RWPE2 (cell line): ENCODE measurements at regions not wholly inside any gene's neighbourhood (a gene's known extent, or its start where the extent isn't known, plus 50 kb on each side); places are given as distances from the start of the nearest gene placed in this dataset.

Experiments used
- ATAC-seq: fragments of 200-7000 bp; cut with Tn5 transposase; 3 replicates; pipeline ENCODE4 v1.9.1; 2021; ENCODE audit warnings: low read depth
- DNase-seq: peaks from one replicate; pipeline ENCODE4 v3.0.0-alpha.2; 2020; ENCODE audit warnings: low spot score
- H3K27ac ChIP-seq: fragments of 450-650 bp; 2 replicates; pipeline ENCODE4 v1.5.1; 2017; ENCODE audit warnings: mild to moderate bottlenecking; ENCODE audit not compliant: poor library complexity, severe bottlenecking
- H3K27me3 ChIP-seq: fragments of 250-450 bp; sonication (Bioruptor Pico); 2 replicates; pipeline ENCODE4 v1.5.1; 2021; ENCODE audit warnings: mild to moderate bottlenecking, moderate library complexity; ENCODE audit not compliant: insufficient read depth, poor library complexity, severe bottlenecking
- H3K36me3 ChIP-seq: fragments of 250-450 bp; sonication (Bioruptor Pico); 2 replicates; pipeline ENCODE4 v1.5.1; 2020; ENCODE audit warnings: low read depth, mild to moderate bottlenecking, moderate library complexity
- H3K4me1 ChIP-seq: fragments of 250-450 bp; sonication (Bioruptor Pico); 2 replicates; pipeline ENCODE4 v1.5.1; 2021; ENCODE audit warnings: mild to moderate bottlenecking, moderate library complexity; ENCODE audit not compliant: insufficient read depth, poor library complexity, severe bottlenecking
- H3K4me3 ChIP-seq: fragments of 250-450 bp; sonication (Bioruptor Pico); 2 replicates; pipeline ENCODE4 v1.5.1; 2021; ENCODE audit warnings: mild to moderate bottlenecking, moderate library complexity; ENCODE audit not compliant: severe bottlenecking
- H3K9me3 ChIP-seq: fragments of 250-450 bp; sonication (Bioruptor Pico); 2 replicates; pipeline ENCODE4 v1.5.1; 2021; ENCODE audit warnings: mild to moderate bottlenecking, moderate library complexity; ENCODE audit not compliant: severe bottlenecking
- CTCF ChIP-seq: fragments of 450-650 bp; IDR thresholded peaks from one replicate; pipeline ENCODE4 v1.5.1; 2017; ENCODE audit warnings: mild to moderate bottlenecking, moderate library complexity; ENCODE audit not compliant: poor library complexity, severe bottlenecking

- ATAC-seq = no peak
- Histone ChIP-seq H3K4me1 (peaks cover 19% of the 10 kb centered on the region), H3K36me3 (no peaks in the 10 kb centered on the region), H3K9me3 (no peaks in the 10 kb centered on the region), H3K27me3 (no peaks in the 10 kb centered on the region), H3K27ac (peak overlapping the region; percentile 18), H3K4me3 (no peak overlapping the region)
- no peak for DNase-seq
- no peak for TF ChIP-seq CTCF
Measured at GRCh38 chr16:51875834-51876600, 670.9 kb downstream of the TOX3 start.

GRCh38 chr16:51872524-51872923 is 674.4 kb downstream of the TOX3 start:
- Histone ChIP-seq H3K4me3 (no peak overlapping the region), H3K27me3 (no peaks in the 10 kb centered on the region), H3K36me3 (no peaks in the 10 kb centered on the region), H3K9me3 (no peaks in the 10 kb centered on the region), H3K27ac (no peak overlapping the region), H3K4me1 (peaks cover 8% of the 10 kb centered on the region)
- no peak for ATAC-seq
- DNase-seq = no peak
- no peak for TF ChIP-seq CTCF

GRCh38 chr16:51870296-51870854 is 676.6 kb downstream of the TOX3 start:
- no peak overlapping the region for H3K27ac ChIP-seq
- ATAC-seq (no peak), DNase-seq (no peak)
- H3K4me1 ChIP-seq = no peaks in the 10 kb centered on the region
- TF ChIP-seq CTCF = no peak
- H3K27me3 ChIP-seq = no peaks in the 10 kb centered on the region
- no peaks in the 10 kb centered on the region for H3K9me3 ChIP-seq
- H3K4me3 ChIP-seq = no peak overlapping the region
- H3K36me3 ChIP-seq = no peaks in the 10 kb centered on the region

GRCh38 chr16:51869176-51869575 is 677.8 kb downstream of the TOX3 start:
- TF ChIP-seq CTCF = no peak

GRCh38 chr16:51868631-51869030 is 678.3 kb downstream of the TOX3 start:
- no peak for DNase-seq
- ATAC-seq = no peak

More at GRCh38 chr16:51869176-51869575, 677.8 kb downstream of the TOX3 start:
- H3K27ac ChIP-seq = no peak overlapping the region
- DNase-seq (no peak), ATAC-seq (no peak)
- no peaks in the 10 kb centered on the region for H3K4me1 ChIP-seq
- H3K27me3 ChIP-seq = no peaks in the 10 kb centered on the region
- H3K9me3 ChIP-seq = no peaks in the 10 kb centered on the region
- no peak overlapping the region for H3K4me3 ChIP-seq
- no peaks in the 10 kb centered on the region for H3K36me3 ChIP-seq

More at GRCh38 chr16:51868631-51869030, 678.3 kb downstream of the TOX3 start:
- Histone ChIP-seq H3K27ac (no peak overlapping the region), H3K4me3 (no peak overlapping the region), H3K36me3 (no peaks in the 10 kb centered on the region), H3K27me3 (no peaks in the 10 kb centered on the region), H3K4me1 (no peaks in the 10 kb centered on the region), H3K9me3 (no peaks in the 10 kb centered on the region)
- no peak for TF ChIP-seq CTCF
